Loucy (cell line): ENCODE measurements at regions not wholly inside any gene's neighbourhood (a gene's known extent, or its start where the extent isn't known, plus 50 kb on each side); places are given as distances from the start of the nearest gene placed in this dataset.

Source experiments
- H2AFZ ChIP-seq: fragments of 200-600 bp; sonication (generic); 2 replicates; pipeline ENCODE4 v1.6.0; 2016; ENCODE audit warnings: antibody characterized with exemption, mild to moderate bottlenecking, low read length, moderate library complexity
- H3F3A ChIP-seq: fragments of 200-600 bp; 2 replicates; pipeline ENCODE4 v1.6.0; 2016; ENCODE audit warnings: antibody characterized with exemption, low read depth, mild to moderate bottlenecking
- H3K27me3 ChIP-seq: fragments of 200-600 bp; sonication (generic); 2 replicates; pipeline ENCODE4 v1.6.1; 2014; ENCODE audit warnings: low read length, mild to moderate bottlenecking; ENCODE audit not compliant: insufficient read depth, poor library complexity, severe bottlenecking
- H3K36me3 ChIP-seq: fragments of 200-600 bp; sonication (generic); 2 replicates; pipeline ENCODE4 v1.6.1; 2016; ENCODE audit warnings: low read length; ENCODE audit not compliant: insufficient read depth
- H3K4me1 ChIP-seq: fragments of 200-600 bp; sonication (generic); 2 replicates; pipeline ENCODE4 v1.5.1; 2014; ENCODE audit warnings: low read length, mild to moderate bottlenecking; ENCODE audit not compliant: insufficient read depth, poor library complexity, severe bottlenecking
- H3K4me2 ChIP-seq: fragments of 200-600 bp; sonication (generic); 2 replicates; pipeline ENCODE4 v1.6.0; 2014; ENCODE audit warnings: antibody characterized with exemption, low read length, low read depth, mild to moderate bottlenecking; ENCODE audit not compliant: poor library complexity, severe bottlenecking
- H3K4me3 ChIP-seq: fragments of 200-600 bp; sonication (generic); 2 replicates; pipeline ENCODE4 v1.5.1; 2014; ENCODE audit warnings: low read length, mild to moderate bottlenecking, mixed read lengths; ENCODE audit not compliant: poor library complexity, severe bottlenecking
- H3K79me2 ChIP-seq: fragments of 200-600 bp; sonication (generic); 2 replicates; pipeline ENCODE4 v1.6.1; 2014; ENCODE audit warnings: low read length; ENCODE audit not compliant: insufficient read depth
- H3K9ac ChIP-seq: fragments of 200-600 bp; sonication (generic); 2 replicates; pipeline ENCODE4 v1.6.0; 2014; ENCODE audit warnings: mild to moderate bottlenecking, low read depth, low read length, moderate library complexity; ENCODE audit not compliant: poor library complexity, severe bottlenecking
- H3K9me2 ChIP-seq: fragments of 200-600 bp; sonication (generic); replicated peaks from 2 replicates; pipeline ENCODE4 v1.6.1; 2016; ENCODE audit warnings: low read depth, low read length, mixed read lengths
- H3K9me3 ChIP-seq: fragments of 200-600 bp; sonication (generic); 2 replicates; pipeline ENCODE4 v1.6.1; 2014; ENCODE audit warnings: mild to moderate bottlenecking, antibody characterized with exemption, low read length, low read depth; ENCODE audit not compliant: insufficient read depth
- H4K20me1 ChIP-seq: fragments of 200-600 bp; sonication (generic); 2 replicates; pipeline ENCODE4 v1.6.0; 2014; ENCODE audit warnings: antibody characterized with exemption, low read length, mild to moderate bottlenecking; ENCODE audit not compliant: insufficient read depth, poor library complexity, severe bottlenecking
- CTCF ChIP-seq: fragments of 200-600 bp; sonication (generic); conservative IDR thresholded peaks from 2 replicates; pipeline ENCODE4 v1.5.1; 2014; ENCODE audit warnings: mild to moderate bottlenecking, antibody characterized with exemption, low read length
- EZH2phosphoT487 ChIP-seq: fragments of 200-600 bp; IDR thresholded peaks from 2 replicates; pipeline ENCODE4 v1.6.1; 2018; ENCODE audit warnings: antibody characterized with exemption, mild to moderate bottlenecking, moderate library complexity, borderline replicate concordance

- no peak overlapping the region for H3K9ac ChIP-seq
These were observed 346.2 kb upstream of the SNX7 start for GRCh38 chr1:98315309-98315708.

GRCh38 chr1:98314601-98315000, 346.9 kb upstream of the SNX7 start:
- H2AFZ ChIP-seq = no peak overlapping the region; the same call in 1 of the 2 replicates
- no peak overlapping the region for H3K4me3 ChIP-seq
- H3K27me3 ChIP-seq = no peaks in the 10 kb centered on the region
- H3K9me2 ChIP-seq = no peaks in the 10 kb centered on the region
- no peak overlapping the region for H3K4me2 ChIP-seq
- H3K9ac ChIP-seq = no peak overlapping the region
- H3K36me3 ChIP-seq = no peaks in the 10 kb centered on the region
- no peaks in the 10 kb centered on the region for H4K20me1 ChIP-seq
- TF ChIP-seq EZH2phosphoT487 (no peak), CTCF (no peak)
- peaks cover 25% of the 10 kb centered on the region for H3K4me1 ChIP-seq
- no peaks in the 10 kb centered on the region for H3K79me2 ChIP-seq
- H3F3A ChIP-seq = no peaks in the 10 kb centered on the region
- no peaks in the 10 kb centered on the region for H3K9me3 ChIP-seq

More at GRCh38 chr1:98315309-98315708, 346.2 kb upstream of the SNX7 start:
- Histone ChIP-seq H3K27me3 (no peaks in the 10 kb centered on the region), H3K9me2 (no peaks in the 10 kb centered on the region), H2AFZ (no peak overlapping the region), H3K9me3 (no peaks in the 10 kb centered on the region), H3K4me3 (no peak overlapping the region), H4K20me1 (no peaks in the 10 kb centered on the region), H3F3A (no peaks in the 10 kb centered on the region), H3K36me3 (no peaks in the 10 kb centered on the region), H3K79me2 (no peaks in the 10 kb centered on the region), H3K4me1 (peaks cover 25% of the 10 kb centered on the region), H3K4me2 (no peak overlapping the region)
- no peak for TF ChIP-seq CTCF

- Histone ChIP-seq H3K9ac (no peak overlapping the region), H3K79me2 (no peaks in the 10 kb centered on the region), H3F3A (peaks cover 5% of the 10 kb centered on the region), H3K9me3 (no peaks in the 10 kb centered on the region), H3K4me3 (peak overlapping the region; percentile 25), H4K20me1 (no peaks in the 10 kb centered on the region), H3K36me3 (no peaks in the 10 kb centered on the region), H3K4me2 (peak overlapping the region; percentile 48), H3K9me2 (no peaks in the 10 kb centered on the region), H2AFZ (no peak overlapping the region), H3K27me3 (no peaks in the 10 kb centered on the region), H3K4me1 (peaks cover 20% of the 10 kb centered on the region)
- TF ChIP-seq EZH2phosphoT487 = no peak
- TF ChIP-seq CTCF = no peak
These were observed 354.9 kb upstream of the SNX7 start for GRCh38 chr1:98306517-98307089.
